GM12875 (cell line): ENCODE measurements at regions not wholly inside any gene's neighbourhood (a gene's known extent, or its start where the extent isn't known, plus 50 kb on each side); places are given as distances from the start of the nearest gene placed in this dataset.

Source experiments
- H3K4me3 ChIP-seq: one replicate; pipeline ENCODE4 v1.5.1; 2011; ENCODE audit warnings: low read depth, low read length, control low read depth
- TF ChIP-seq, protein P1 (sequence below): IDR thresholded peaks from 2 replicates; pipeline ENCODE4 v1.5.1; 2011; ENCODE audit warnings: low read depth, mild to moderate bottlenecking, control low read depth, inconsistent platforms, low read length, moderate library complexity, borderline replicate concordance; ENCODE audit not compliant: insufficient read depth

DNA sequence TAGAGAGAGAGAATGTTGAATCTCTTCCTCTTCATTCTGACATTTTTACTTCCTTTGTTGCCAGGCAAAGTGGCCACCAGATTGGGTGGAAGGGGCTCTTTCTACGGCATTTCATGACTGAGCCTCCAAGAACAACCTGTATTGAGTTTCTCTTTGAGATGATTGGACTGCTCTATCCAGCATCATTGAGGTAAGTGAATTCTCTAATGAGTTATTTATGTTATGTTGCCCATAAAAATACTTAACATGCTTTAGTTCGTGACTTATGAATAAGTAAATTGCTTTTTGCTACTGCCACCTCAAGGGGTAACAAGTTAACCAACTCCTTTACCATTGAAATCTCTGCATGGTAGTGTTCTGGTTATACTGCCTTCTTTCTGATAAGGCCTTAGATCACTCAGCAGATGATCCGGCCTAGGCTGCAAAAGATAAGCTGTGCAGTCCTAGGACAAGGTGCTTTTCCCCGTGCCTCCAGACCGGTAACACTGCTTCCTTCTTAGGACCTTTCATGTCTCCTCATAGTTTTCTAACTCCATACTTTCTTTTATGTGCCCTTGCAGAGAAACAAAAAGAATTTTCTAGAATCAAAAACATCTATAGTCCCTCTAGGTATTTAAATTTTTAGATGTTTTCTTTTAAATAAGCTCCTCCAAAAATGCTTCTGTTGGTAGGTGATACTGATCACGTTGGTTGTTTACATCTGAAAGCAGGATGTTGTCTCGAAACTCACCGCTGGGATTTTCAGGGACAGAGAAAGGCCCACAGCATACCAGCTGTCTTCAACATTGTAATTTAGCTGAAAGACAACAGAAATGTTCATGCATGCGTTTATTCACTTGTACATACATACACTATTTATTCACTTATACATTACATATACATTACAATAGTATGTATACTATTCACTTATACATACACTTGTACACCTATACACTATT is 157.1 kb upstream of the RBPJ start:
- TF ChIP-seq, protein P1, sequence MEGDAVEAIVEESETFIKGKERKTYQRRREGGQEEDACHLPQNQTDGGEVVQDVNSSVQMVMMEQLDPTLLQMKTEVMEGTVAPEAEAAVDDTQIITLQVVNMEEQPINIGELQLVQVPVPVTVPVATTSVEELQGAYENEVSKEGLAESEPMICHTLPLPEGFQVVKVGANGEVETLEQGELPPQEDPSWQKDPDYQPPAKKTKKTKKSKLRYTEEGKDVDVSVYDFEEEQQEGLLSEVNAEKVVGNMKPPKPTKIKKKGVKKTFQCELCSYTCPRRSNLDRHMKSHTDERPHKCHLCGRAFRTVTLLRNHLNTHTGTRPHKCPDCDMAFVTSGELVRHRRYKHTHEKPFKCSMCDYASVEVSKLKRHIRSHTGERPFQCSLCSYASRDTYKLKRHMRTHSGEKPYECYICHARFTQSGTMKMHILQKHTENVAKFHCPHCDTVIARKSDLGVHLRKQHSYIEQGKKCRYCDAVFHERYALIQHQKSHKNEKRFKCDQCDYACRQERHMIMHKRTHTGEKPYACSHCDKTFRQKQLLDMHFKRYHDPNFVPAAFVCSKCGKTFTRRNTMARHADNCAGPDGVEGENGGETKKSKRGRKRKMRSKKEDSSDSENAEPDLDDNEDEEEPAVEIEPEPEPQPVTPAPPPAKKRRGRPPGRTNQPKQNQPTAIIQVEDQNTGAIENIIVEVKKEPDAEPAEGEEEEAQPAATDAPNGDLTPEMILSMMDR: no peak
- no peak overlapping the region for H3K4me3 ChIP-seq

DNA sequence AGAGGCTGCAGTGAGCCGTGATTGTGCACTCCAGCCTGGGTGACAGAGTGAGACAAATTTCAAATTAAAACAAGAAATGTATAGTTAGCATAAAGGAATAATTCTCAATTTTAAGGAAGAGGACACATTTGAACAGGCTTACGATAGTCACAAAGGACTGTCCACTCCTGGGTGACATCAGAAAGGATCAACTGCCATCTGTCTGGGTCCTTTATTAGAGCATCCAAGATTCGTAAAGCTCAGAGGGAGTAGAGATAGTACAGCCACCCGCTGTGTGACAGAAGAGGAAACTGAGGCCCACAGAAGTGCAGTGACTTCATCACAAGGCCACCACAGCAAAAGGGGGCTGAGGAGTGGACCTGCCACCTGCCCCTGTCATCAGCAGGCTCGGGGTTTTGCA is 149.3 kb upstream of the RBPJ start:
- H3K4me3 ChIP-seq: no peak overlapping the region
- TF ChIP-seq, protein P1: no peak

GRCh38 chr4:26171941-26172340 is 148.9 kb upstream of the RBPJ start:
- TF ChIP-seq, protein P1: no peak
- no peak overlapping the region for H3K4me3 ChIP-seq

GRCh38 chr4:26173619-26174018 is 147.2 kb upstream of the RBPJ start:
- TF ChIP-seq, protein P1: no peak
- no peak overlapping the region for H3K4me3 ChIP-seq

DNA sequence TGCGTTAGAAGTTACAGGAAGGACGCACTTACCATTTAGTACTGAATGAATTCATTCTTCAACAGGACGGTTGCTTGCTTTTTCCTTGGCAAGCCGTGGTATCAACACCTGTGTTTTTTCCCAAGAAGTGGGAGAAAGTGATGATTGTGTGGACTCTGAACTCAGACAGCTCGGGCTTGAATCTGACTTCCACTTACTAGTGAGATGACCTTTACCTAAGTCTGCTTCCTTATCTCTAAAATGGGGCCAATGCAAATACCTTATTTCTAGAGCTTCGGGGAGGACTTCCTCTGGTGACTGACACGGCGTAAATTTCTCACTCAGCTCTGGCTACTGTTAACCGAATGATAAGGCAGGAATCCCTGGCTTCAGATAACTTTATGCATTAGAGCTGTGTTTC is 146.8 kb upstream of the RBPJ start:
- TF ChIP-seq, protein P1: no peak
- H3K4me3 ChIP-seq: no peak overlapping the region

GRCh38 chr4:26175006-26175786 is 145.6 kb upstream of the RBPJ start:
- no peak overlapping the region for H3K4me3 ChIP-seq
- TF ChIP-seq, protein P1: no peak
